HEK293T (cell line): ENCODE measurements at regions not wholly inside any gene's neighbourhood (a gene's known extent, or its start where the extent isn't known, plus 50 kb on each side); places are given as distances from the start of the nearest gene placed in this dataset.

ENCODE experiments used
- CTCF ChIA-PET: fragments of 350-600 bp; formaldehyde crosslinking; extraction: SDS; loops from one replicate; lab custom pipeline; 2021; ENCODE audit warnings: antibody characterized with exemption, inconsistent platforms; lab: Yijun Ruan, JAX
- POLR2A ChIA-PET: fragments of 350-600 bp; formaldehyde crosslinking; extraction: SDS; loops from one replicate; lab custom pipeline; 2020; ENCODE audit warnings: antibody characterized with exemption, inconsistent platforms; lab: Yijun Ruan, JAX
- DNase-seq: peaks from one replicate; pipeline ENCODE4 v3.0.0; 2012; ENCODE audit warnings: mixed read lengths; ENCODE audit errors: extremely low spot score
- ARNT ChIP-seq: fragments of 450-650 bp; IDR thresholded peaks from 2 replicates; pipeline ENCODE4 v1.6.1; 2017; ENCODE audit warnings: mild to moderate bottlenecking
- BHLHE40 ChIP-seq: fragments of 450-650 bp; IDR thresholded peaks from 2 replicates; pipeline ENCODE4 v1.6.1; 2016; ENCODE audit warnings: mild to moderate bottlenecking, moderate library complexity, borderline replicate concordance
- CTBP1 ChIP-seq: fragments of 450-650 bp; IDR thresholded peaks from 2 replicates; pipeline ENCODE4 v1.6.1; 2016; ENCODE audit warnings: borderline replicate concordance
- ELF4 ChIP-seq: fragments of 450-650 bp; IDR thresholded peaks from 2 replicates; pipeline ENCODE4 v1.6.1; 2017; ENCODE audit warnings: antibody characterized with exemption
- FOXA1 ChIP-seq: fragments of 450-650 bp; IDR thresholded peaks from 2 replicates; pipeline ENCODE4 v1.6.1; 2016; ENCODE audit warnings: mild to moderate bottlenecking
- FOXK2 ChIP-seq: fragments of 450-650 bp; IDR thresholded peaks from 2 replicates; pipeline ENCODE4 v1.6.1; 2016; ENCODE audit warnings: mild to moderate bottlenecking
- FOXM1 ChIP-seq: fragments of 450-650 bp; IDR thresholded peaks from 2 replicates; pipeline ENCODE4 v1.6.1; 2017; ENCODE audit warnings: mild to moderate bottlenecking, borderline replicate concordance
- HDGF ChIP-seq: fragments of 450-650 bp; IDR thresholded peaks from 2 replicates; pipeline ENCODE4 v1.6.1; 2017; ENCODE audit warnings: antibody characterized with exemption, borderline replicate concordance
- L3MBTL2 ChIP-seq: fragments of 450-650 bp; conservative IDR thresholded peaks from 2 replicates; pipeline ENCODE4 v1.6.1; 2016; ENCODE audit warnings: mild to moderate bottlenecking
- LEF1 ChIP-seq: fragments of 450-650 bp; IDR thresholded peaks from 2 replicates; pipeline ENCODE4 v1.6.1; 2017; ENCODE audit warnings: mild to moderate bottlenecking, borderline replicate concordance
- NFRKB ChIP-seq: fragments of 450-650 bp; IDR thresholded peaks from 2 replicates; pipeline ENCODE4 v1.6.1; 2016; ENCODE audit warnings: mild to moderate bottlenecking, moderate library complexity
- PKNOX1 ChIP-seq: fragments of 450-650 bp; IDR thresholded peaks from 2 replicates; pipeline ENCODE4 v1.6.1; 2016
- SP1 ChIP-seq: fragments of 450-650 bp; IDR thresholded peaks from 2 replicates; pipeline ENCODE4 v1.6.1; 2017
- SUZ12 ChIP-seq: fragments of 450-650 bp; IDR thresholded peaks from 2 replicates; pipeline ENCODE4 v1.6.1; 2016; ENCODE audit warnings: mild to moderate bottlenecking
- TARDBP ChIP-seq: fragments of 450-650 bp; IDR thresholded peaks from 2 replicates; pipeline ENCODE4 v1.6.1; 2016
- ZNF384 ChIP-seq: fragments of 450-650 bp; IDR thresholded peaks from 2 replicates; pipeline ENCODE4 v1.6.1; 2016

GRCh38 chr13:106852436-106852835 lies 284.5 kb upstream of the ARGLU1 start:
- DNase-seq = no peak
- POLR2A ChIA-PET = no interaction called here
- CTCF ChIA-PET = no interaction called here
- TF ChIP-seq SP1 (no peak), SUZ12 (no peak), PKNOX1 (no peak), TARDBP (no peak), ELF4 (no peak), BHLHE40 (no peak), ZNF384 (no peak), FOXK2 (no peak), ARNT (no peak), LEF1 (no peak), L3MBTL2 (no peak)

DNA sequence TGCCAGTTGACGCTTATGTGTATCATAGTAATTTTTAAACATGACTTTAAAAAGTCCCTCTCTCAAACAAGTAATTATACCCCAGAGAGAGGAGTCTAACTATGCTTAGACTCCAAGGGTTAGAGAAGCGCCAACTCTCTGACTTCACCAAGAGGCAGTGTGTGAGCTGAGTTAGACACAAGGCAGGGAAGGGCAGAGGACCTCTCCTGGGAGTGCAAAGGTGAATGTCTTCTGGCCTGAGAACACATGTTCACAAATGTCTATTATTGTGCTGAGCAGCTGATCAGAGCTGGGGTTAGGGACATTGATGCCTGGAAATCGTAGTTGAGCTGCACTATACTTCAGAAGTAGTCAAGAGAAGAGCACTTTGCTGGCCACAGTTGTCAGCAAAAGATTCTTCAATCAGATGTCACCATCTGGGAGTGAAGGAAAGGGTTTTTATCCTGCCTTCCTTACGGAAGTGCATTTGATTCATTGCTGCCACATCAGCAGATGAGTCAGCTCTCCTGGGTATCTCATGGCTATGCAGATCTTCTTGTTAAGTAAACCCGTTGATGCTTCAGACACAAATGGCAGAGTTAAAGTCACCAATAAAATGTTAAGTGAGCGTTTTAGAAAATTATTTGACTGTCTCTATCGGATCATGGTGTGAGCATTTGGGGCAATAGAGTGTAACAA lies 283.2 kb upstream of the ARGLU1 start:
- CTCF ChIA-PET = no interaction called here
- TF ChIP-seq PKNOX1 (no peak), BHLHE40 (no peak), NFRKB (no peak), LEF1 (no peak), FOXM1 (no peak), ELF4 (no peak), SUZ12 (no peak), L3MBTL2 (no peak), ARNT (no peak), SP1 (no peak), ZNF384 (no peak), FOXK2 (no peak), TARDBP (no peak), HDGF (no peak)
- DNase-seq = no peak
- POLR2A ChIA-PET = interaction anchor here (0.9 kb wide), 1 partner anchor 9 kb away, joined by 3 read pairs; no protein-coding TSS in a partner anchor

DNA sequence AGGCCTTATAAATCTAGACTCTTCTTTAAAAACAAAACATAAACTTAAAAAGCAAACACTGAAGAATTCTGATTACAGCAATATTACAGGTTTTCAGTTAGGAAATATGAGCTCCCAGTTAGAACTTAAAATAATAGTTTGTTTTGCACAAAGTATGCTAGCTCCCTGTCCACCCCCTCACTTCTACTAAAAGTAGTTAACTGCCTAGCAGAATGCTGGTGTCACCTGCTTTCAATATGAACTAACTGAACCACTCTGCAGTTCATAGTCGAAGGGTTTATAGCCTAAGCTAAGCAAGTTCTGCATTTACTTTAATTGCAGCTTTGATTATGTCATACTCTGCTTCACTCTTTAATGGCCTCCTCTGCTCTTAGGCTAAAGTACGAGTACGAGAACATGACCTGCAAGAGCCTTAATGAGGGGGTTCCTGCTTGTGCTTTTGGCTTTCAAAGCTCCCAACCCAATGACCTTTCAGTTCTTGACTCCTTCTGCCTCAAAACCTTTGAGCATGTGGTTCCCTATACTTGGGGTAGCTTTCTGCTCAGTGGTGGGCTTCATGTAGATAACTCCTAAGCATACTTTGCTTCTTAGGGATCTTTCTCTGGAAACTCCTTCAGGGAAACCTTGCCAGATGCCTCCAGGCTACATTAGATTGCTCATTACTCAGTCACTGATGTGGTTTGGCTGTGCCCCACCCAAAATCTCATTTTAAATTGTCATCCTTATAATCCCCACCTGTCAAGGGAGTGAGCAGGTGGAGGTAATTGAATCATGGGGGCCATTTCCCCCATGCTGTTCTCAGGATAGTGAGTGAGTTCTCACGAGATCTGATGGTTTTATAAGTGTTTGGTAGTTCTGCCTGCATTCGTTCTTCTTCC lies 278.9 kb upstream of the ARGLU1 start:
- ChIA-PET POLR2A (no interaction called here), CTCF (no interaction called here)
- TF ChIP-seq LEF1 (no peak), ARNT (no peak), TARDBP (no peak), FOXA1 (no peak), ELF4 (no peak)
- DNase-seq = no peak

DNA sequence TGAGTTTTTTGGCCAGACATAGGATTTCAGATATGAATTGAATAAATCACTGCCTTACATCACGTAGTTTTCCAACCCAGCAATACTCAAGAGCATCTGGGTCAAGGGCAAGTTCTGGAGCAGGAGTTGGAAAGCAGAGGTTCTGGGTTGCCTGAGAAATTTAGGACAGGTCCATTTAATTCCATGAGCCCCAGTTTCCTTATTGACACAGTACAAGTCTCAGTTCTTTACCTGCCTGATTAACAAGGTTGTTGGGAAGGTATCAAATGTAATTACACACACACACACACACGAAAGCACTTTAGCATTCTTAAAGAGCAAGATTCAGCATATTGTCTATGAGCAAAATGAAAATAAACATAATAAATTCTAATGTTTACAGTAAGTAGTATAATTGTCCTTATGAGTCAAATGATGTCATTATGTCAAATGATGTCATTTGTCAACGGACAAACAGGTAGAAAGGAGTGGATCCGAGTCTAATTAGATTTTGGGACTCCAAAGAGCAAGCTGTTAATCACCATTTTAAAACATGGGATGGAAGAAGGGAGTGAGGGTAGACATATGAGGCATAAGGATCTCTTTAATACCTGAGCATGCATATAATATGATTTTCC lies 268.4 kb upstream of the ARGLU1 start:
- no peak for TF ChIP-seq TARDBP
- TF ChIP-seq FOXM1 = no peak
- TF ChIP-seq SP1 = no peak
- TF ChIP-seq FOXK2 = no peak
- no peak for TF ChIP-seq NFRKB
- TF ChIP-seq BHLHE40 = no peak
- TF ChIP-seq ELF4 = no peak
- no peak for TF ChIP-seq HDGF
- no peak for TF ChIP-seq CTBP1
- TF ChIP-seq LEF1 = no peak
- TF ChIP-seq ARNT = no peak
- TF ChIP-seq PKNOX1 = no peak
- no peak for TF ChIP-seq ZNF384
- TF ChIP-seq SUZ12 = no peak
- no peak for TF ChIP-seq FOXA1
- DNase-seq = no peak
- POLR2A ChIA-PET = no interaction called here
- CTCF ChIA-PET = no interaction called here

- TF ChIP-seq BHLHE40 (no peak), SP1 (no peak), ZNF384 (no peak), L3MBTL2 (no peak), FOXM1 (no peak), HDGF (no peak), FOXK2 (no peak), PKNOX1 (no peak)
- POLR2A ChIA-PET = no interaction called here
- CTCF ChIA-PET = no interaction called here
- DNase-seq = no peak
Measured at GRCh38 chr13:106835477-106835876, 267.5 kb upstream of the ARGLU1 start.
